ENCODE measurements at regions not wholly inside any gene's neighbourhood (a gene's known extent, or its start where the extent isn't known, plus 50 kb on each side); places are given as distances from the start of the nearest gene placed in this dataset.

DNA sequence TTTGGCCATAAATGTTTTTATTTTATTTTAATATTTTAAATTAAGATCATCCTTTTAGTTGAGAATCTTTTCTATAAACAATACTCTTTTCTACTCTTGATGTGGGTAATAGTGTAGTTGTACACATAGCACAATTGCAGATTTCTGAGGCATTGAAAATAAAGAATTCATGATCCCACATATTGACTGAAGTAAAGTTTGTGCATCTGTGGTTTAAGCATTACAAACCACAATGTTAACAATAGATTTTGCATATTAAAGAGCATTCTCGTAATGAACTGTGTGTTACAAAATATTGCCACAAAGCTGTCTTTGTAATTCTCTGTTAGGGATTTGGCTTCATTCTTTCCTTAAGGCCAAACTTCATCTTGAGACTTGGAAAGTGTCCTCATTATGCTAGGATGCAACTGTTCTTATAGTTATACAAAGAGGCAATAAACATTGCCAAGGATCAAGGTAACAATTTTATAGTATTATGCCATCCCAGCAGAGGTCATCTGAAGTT lies 256.8 kb downstream of the OLFM3 start:
- ATAC-seq = no peak
- no peaks in the 10 kb centered on the region for H3K9me3 ChIP-seq (ENCODE audit: control insufficient read depth, insufficient read depth, low read depth, low read length)
- no peak for TF ChIP-seq SIN3A (IDR thresholded peaks at IDR 0.05; ENCODE audit: borderline replicate concordance, insufficient read depth, low read depth, low read length)
- TF ChIP-seq, protein P1, sequence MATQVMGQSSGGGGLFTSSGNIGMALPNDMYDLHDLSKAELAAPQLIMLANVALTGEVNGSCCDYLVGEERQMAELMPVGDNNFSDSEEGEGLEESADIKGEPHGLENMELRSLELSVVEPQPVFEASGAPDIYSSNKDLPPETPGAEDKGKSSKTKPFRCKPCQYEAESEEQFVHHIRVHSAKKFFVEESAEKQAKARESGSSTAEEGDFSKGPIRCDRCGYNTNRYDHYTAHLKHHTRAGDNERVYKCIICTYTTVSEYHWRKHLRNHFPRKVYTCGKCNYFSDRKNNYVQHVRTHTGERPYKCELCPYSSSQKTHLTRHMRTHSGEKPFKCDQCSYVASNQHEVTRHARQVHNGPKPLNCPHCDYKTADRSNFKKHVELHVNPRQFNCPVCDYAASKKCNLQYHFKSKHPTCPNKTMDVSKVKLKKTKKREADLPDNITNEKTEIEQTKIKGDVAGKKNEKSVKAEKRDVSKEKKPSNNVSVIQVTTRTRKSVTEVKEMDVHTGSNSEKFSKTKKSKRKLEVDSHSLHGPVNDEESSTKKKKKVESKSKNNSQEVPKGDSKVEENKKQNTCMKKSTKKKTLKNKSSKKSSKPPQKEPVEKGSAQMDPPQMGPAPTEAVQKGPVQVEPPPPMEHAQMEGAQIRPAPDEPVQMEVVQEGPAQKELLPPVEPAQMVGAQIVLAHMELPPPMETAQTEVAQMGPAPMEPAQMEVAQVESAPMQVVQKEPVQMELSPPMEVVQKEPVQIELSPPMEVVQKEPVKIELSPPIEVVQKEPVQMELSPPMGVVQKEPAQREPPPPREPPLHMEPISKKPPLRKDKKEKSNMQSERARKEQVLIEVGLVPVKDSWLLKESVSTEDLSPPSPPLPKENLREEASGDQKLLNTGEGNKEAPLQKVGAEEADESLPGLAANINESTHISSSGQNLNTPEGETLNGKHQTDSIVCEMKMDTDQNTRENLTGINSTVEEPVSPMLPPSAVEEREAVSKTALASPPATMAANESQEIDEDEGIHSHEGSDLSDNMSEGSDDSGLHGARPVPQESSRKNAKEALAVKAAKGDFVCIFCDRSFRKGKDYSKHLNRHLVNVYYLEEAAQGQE (IDR thresholded peaks at IDR 0.05; ENCODE audit: insufficient read depth in 1 of 2, low read depth in 2 of 2, low read length in 1 of 2) = no peak
- TF ChIP-seq TCF7L2 (IDR thresholded peaks at IDR 0.05; ENCODE audit: low read depth, low read length) = no peak
- no peak overlapping the region for H3K27ac ChIP-seq (ENCODE audit: low read length)
- H3K4me1 ChIP-seq (ENCODE audit: control insufficient read depth, insufficient read depth, low read length) = no peaks in the 10 kb centered on the region
- in situ Hi-C loops (cut with HindIII; ENCODE audit: low pct_unique_long_range_greater_than_20kb, low sequenced_read_pairs) = no loop called here
- no peaks in the 10 kb centered on the region for H3K27me3 ChIP-seq (ENCODE audit: control insufficient read depth, insufficient read depth, low read length)
- intact Hi-C loops (cut with micrococcal nuclease; ENCODE audit: unreplicated experiment) = no loop called here
- BruUV-seq (replicated peaks) = no TSS peak
- CTCF ChIA-PET = no interaction called here
- H3K36me3 ChIP-seq (ENCODE audit: control insufficient read depth, insufficient read depth, low read length) = no peaks in the 10 kb centered on the region
- H3K4me3 ChIP-seq (ENCODE audit: low read depth in 2 of 2, low read length in 2 of 2) = no peak overlapping the region
- POLR2A ChIA-PET = no interaction called here
- DNase-seq (ENCODE audit: low read depth, low spot score) = no peak

DNA sequence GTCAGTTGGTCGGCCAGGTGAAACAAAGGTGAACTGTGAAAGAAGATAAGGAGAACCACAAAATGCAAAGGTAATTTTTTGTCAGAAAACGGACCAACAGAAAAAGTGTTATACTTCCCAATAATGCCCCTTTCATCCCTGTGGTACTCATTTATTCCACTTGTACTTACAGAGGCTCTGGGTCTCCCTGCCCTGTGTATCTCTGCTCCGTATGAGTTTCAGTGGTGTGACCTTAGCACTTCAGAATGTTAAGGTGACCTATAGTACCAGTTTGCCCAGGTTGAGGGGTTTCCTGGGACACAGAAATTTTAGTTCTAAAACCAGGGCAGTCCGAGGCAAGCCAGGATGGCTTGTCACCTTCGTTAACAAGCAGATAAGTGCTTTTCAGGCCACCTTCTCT lies 254.8 kb downstream of the OLFM3 start:
- in situ Hi-C loops (cut with HindIII; ENCODE audit: low pct_unique_long_range_greater_than_20kb, low sequenced_read_pairs) = no loop called here
- no peak for DNase-seq (ENCODE audit: low read depth, low spot score)
- no peaks in the 10 kb centered on the region for H3K27me3 ChIP-seq (ENCODE audit: control insufficient read depth, insufficient read depth, low read length)
- H3K36me3 ChIP-seq (ENCODE audit: control insufficient read depth, insufficient read depth, low read length) = no peaks in the 10 kb centered on the region
- BruUV-seq (replicated peaks) = no TSS peak
- ATAC-seq = no peak
- ChIA-PET POLR2A (interaction anchor here (0.7 kb wide), 1 partner anchor 23 kb away, joined by 3 read pairs; no protein-coding TSS in a partner anchor), CTCF (no interaction called here)
- H3K27ac ChIP-seq (ENCODE audit: low read length) = no peak overlapping the region
- H3K9me3 ChIP-seq (ENCODE audit: control insufficient read depth, insufficient read depth, low read depth, low read length) = no peaks in the 10 kb centered on the region
- H3K4me3 ChIP-seq (ENCODE audit: low read depth in 2 of 2, low read length in 2 of 2) = no peak overlapping the region
- intact Hi-C loops (cut with micrococcal nuclease; ENCODE audit: unreplicated experiment) = no loop called here
- H3K4me1 ChIP-seq (ENCODE audit: control insufficient read depth, insufficient read depth, low read length) = no peaks in the 10 kb centered on the region
- TF ChIP-seq TCF7L2 (IDR thresholded peaks at IDR 0.05; ENCODE audit: low read depth, low read length) (no peak), SIN3A (IDR thresholded peaks at IDR 0.05; ENCODE audit: borderline replicate concordance, insufficient read depth, low read depth, low read length) (no peak), POLR2AphosphoS5 (IDR thresholded peaks at IDR 0.05; ENCODE audit: low read depth, low read length) (no peak)
- TF ChIP-seq, protein P2, sequence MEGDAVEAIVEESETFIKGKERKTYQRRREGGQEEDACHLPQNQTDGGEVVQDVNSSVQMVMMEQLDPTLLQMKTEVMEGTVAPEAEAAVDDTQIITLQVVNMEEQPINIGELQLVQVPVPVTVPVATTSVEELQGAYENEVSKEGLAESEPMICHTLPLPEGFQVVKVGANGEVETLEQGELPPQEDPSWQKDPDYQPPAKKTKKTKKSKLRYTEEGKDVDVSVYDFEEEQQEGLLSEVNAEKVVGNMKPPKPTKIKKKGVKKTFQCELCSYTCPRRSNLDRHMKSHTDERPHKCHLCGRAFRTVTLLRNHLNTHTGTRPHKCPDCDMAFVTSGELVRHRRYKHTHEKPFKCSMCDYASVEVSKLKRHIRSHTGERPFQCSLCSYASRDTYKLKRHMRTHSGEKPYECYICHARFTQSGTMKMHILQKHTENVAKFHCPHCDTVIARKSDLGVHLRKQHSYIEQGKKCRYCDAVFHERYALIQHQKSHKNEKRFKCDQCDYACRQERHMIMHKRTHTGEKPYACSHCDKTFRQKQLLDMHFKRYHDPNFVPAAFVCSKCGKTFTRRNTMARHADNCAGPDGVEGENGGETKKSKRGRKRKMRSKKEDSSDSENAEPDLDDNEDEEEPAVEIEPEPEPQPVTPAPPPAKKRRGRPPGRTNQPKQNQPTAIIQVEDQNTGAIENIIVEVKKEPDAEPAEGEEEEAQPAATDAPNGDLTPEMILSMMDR (IDR thresholded peaks at IDR 0.05) = no peak
- TF ChIP-seq, protein P1 (IDR thresholded peaks at IDR 0.05; ENCODE audit: insufficient read depth in 1 of 2, low read depth in 2 of 2, low read length in 1 of 2) = no peak

Measured in Panc1 (cell line).